ENCODE measurements at regions not wholly inside any gene's neighbourhood (a gene's known extent, or its start where the extent isn't known, plus 50 kb on each side); places are given as distances from the start of the nearest gene placed in this dataset.

DNA sequence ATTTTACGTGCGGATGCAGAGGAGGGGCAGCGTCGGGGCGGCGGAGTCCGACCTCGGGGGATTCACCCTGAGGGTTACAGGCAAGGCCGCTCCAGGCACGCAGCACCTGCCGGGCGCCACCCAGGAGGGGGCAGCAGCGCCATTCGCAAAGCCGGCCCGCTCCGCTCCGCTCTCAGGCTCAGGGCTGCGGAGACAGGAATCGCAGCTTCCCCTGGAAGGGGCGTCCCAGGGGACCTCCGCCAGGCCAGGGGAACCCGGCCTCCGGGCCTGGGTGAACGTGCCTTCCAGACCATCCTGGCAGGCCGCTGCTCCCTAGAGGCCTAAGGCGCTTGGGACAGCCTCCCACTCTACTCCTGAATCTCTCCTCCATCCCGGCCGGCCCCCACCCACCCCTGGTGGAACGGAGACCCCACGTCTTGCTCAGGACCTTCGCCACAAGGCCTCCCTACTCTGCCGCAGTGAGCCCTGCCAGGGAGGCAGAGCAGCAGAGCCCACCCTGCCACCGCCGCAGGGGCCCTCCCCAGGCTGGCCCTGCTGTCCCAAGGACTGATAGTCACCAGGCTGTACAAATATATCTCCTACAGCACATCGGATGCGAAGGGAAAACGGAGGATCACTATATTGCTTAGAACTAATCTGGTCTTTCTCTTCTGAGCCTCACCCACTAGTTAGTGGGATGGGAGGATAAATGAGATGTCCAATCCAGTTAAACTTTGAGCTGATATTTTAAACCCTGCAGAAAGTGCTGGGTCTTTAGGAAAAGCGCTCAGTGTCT, 115.0 kb downstream of the SMIM20 start:
- H3K27me3 Mint-ChIP-seq: peaks cover 7 to 16% of the 10 kb centered on the region in 2 donors
- WGBS (ENCODE audit: insufficient coverage): 20% methylated on average over 35 of the region's 39 CpGs

DNA sequence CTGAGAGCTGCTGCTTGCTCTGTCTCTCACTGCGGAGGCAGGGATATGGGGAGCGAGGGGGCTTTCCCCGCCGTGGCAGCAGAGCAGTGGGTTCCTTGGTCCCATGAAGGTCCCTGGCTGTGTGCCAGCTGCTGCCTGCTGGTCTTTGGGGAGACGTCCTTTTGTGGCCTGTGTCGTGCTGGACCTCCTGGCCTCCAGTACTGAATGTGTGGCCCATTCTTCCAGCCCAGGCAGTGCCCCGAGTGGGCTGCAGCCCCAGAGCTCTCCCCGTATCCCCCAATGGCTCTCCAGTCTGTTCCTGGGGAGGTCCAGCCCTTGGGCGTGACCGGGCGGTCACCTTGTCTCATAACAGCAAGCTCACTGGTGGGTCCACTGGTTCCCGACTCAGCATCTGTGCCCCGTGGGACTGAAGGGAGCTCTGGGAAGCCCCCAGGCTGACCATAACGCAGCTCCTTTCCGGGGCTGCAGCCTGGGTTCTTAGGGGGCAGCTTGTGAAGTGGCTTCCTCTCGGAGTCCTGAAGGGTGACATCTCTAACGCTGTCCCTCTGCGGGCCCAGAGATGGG, 115.6 kb downstream of the SMIM20 start:
- H3K4me3 Mint-ChIP-seq: no peak overlapping the region
- Histone ChIP-seq H3K36me3 (ENCODE audit: control insufficient read depth in 2 of 2, extremely low read depth in 1 of 2, insufficient read depth in 1 of 2, low read length in 1 of 2) (no peaks in the 10 kb centered on the region), H3K4me1 (ENCODE audit: control insufficient read depth in 1 of 2, extremely low read depth in 1 of 2, insufficient read depth in 2 of 2, low read length in 2 of 2) (peaks cover 0 to 9% of the 10 kb centered on the region in 2 experiments), H3K27me3 (replicated peaks in 1 of 2; ENCODE audit: control insufficient read depth in 2 of 2, extremely low read depth in 1 of 2, insufficient read depth in 2 of 2, low read length in 1 of 2) (peaks cover 0 to 18% of the 10 kb centered on the region in 2 experiments), H3K9me3 (no peaks in the 10 kb centered on the region), H3K27ac (ENCODE audit: low read length) (no peak overlapping the region), H3K4me3 (ENCODE audit: control insufficient read depth in 1 of 2, extremely low read depth in 1 of 2, low read length in 1 of 2) (no peak overlapping the region)
- ChIA-PET POLR2A (no interaction called here), CTCF (interaction anchor here (0.6 to 1.0 kb wide), 4 partner anchors 300 to 378 kb away, joined by 3 to 4 read pairs (median 3); no protein-coding TSS in a partner anchor)
- H3K36me3 Mint-ChIP-seq: no peaks in the 10 kb centered on the region
- 71% methylated on average over 14 of the region's 18 CpGs for WGBS (ENCODE audit: insufficient coverage)
- no peak for ATAC-seq (replicated peaks in 1 of 4)
- peaks cover 7 to 14% of the 10 kb centered on the region in 2 donors for H3K27me3 Mint-ChIP-seq
- H3K27ac Mint-ChIP-seq: no peak overlapping the region
- H3K9me3 Mint-ChIP-seq: no peaks in the 10 kb centered on the region
- H3K4me1 Mint-ChIP-seq: peaks cover 0 to 2% (median 0%) of the 10 kb centered on the region in 3 donors
- no peak for DNase-seq

More for the DNA sequence above, 115.0 kb downstream of the SMIM20 start:
- Mint-ChIP-seq H3K9me3 (no peaks in the 10 kb centered on the region), H3K27ac (no peak overlapping the region), H3K4me3 (no peak overlapping the region), H3K36me3 (no peaks in the 10 kb centered on the region), H3K4me1 (peaks cover 0 to 2% (median 0%) of the 10 kb centered on the region in 3 donors)
- Histone ChIP-seq H3K27me3 (replicated peaks in 1 of 2; ENCODE audit: control insufficient read depth in 2 of 2, extremely low read depth in 1 of 2, insufficient read depth in 2 of 2, low read length in 1 of 2) (peaks cover 0 to 18% of the 10 kb centered on the region in 2 experiments), H3K36me3 (ENCODE audit: control insufficient read depth in 2 of 2, extremely low read depth in 1 of 2, insufficient read depth in 1 of 2, low read length in 1 of 2) (no peaks in the 10 kb centered on the region), H3K4me3 (ENCODE audit: control insufficient read depth in 1 of 2, extremely low read depth in 1 of 2, low read length in 1 of 2) (no peak overlapping the region), H3K9me3 (no peaks in the 10 kb centered on the region), H3K27ac (ENCODE audit: low read length) (no peak overlapping the region), H3K4me1 (ENCODE audit: control insufficient read depth in 1 of 2, extremely low read depth in 1 of 2, insufficient read depth in 2 of 2, low read length in 2 of 2) (peaks cover 0 to 9% of the 10 kb centered on the region in 2 experiments)
- ChIA-PET POLR2A (no interaction called here), CTCF (interaction anchor here (1.0 kb wide), 2 partner anchors 378 kb away, joined by 3 to 4 read pairs; no protein-coding TSS in a partner anchor)
- DNase-seq (peak; percentile 2 to 64 (median 35)), ATAC-seq (replicated peaks in 1 of 4) (peak; percentile 73 to 78 (median 74))

DNA sequence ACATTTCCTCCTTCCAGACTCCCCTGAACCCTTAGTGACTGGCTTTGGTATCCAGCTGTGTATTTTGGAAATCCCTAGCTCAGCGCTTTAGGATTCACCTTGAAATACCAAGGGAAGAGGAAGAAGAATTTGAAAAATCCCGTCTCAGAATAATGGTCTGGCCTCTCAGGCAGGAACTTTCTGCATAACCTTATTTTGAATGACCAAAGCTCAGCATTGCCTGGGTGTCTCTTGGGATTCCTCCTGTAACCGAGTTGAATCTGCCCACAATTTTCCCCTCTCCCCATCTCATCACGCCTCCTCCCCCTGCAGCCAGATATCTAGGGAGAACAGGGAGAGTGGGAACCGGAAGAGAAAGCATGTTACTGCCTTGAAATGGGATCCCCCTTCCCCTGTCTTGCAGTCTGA, 116.2 kb downstream of the SMIM20 start:
- Mint-ChIP-seq H3K4me1 (peaks cover 0 to 2% (median 0%) of the 10 kb centered on the region in 3 donors), H3K27me3 (peaks cover 7 to 14% of the 10 kb centered on the region in 2 donors), H3K36me3 (no peaks in the 10 kb centered on the region), H3K27ac (no peak overlapping the region), H3K9me3 (no peaks in the 10 kb centered on the region), H3K4me3 (no peak overlapping the region)
- no peaks in the 10 kb centered on the region for H3K9me3 ChIP-seq
- H3K4me3 ChIP-seq (ENCODE audit: control insufficient read depth in 1 of 2, extremely low read depth in 1 of 2, low read length in 1 of 2): no peak overlapping the region
- H3K27me3 ChIP-seq (replicated peaks in 1 of 2; ENCODE audit: control insufficient read depth in 2 of 2, extremely low read depth in 1 of 2, insufficient read depth in 2 of 2, low read length in 1 of 2): peaks cover 0 to 18% of the 10 kb centered on the region in 2 experiments
- WGBS (ENCODE audit: insufficient coverage): no CpG with 5 or more reads among the region's 5 CpGs
- no peak for ATAC-seq (replicated peaks in 1 of 4)
- DNase-seq: no peak
- no peaks in the 10 kb centered on the region for H3K36me3 ChIP-seq (ENCODE audit: control insufficient read depth in 2 of 2, extremely low read depth in 1 of 2, insufficient read depth in 1 of 2, low read length in 1 of 2)
- CTCF ChIA-PET: interaction anchor here (0.6 to 1.2 kb wide), 4 partner anchors 295 to 377 kb away, joined by 3 to 4 read pairs (median 3); no protein-coding TSS in a partner anchor
- H3K4me1 ChIP-seq (ENCODE audit: control insufficient read depth in 1 of 2, extremely low read depth in 1 of 2, insufficient read depth in 2 of 2, low read length in 2 of 2): peaks cover 0 to 9% of the 10 kb centered on the region in 2 experiments
- no peak overlapping the region for H3K27ac ChIP-seq (ENCODE audit: low read length)
- POLR2A ChIA-PET: interaction anchor here (0.5 to 0.6 kb wide), 3 partner anchors 12 to 149 kb away, joined by 4 to 11 read pairs (median 4); no protein-coding TSS in a partner anchor

DNA sequence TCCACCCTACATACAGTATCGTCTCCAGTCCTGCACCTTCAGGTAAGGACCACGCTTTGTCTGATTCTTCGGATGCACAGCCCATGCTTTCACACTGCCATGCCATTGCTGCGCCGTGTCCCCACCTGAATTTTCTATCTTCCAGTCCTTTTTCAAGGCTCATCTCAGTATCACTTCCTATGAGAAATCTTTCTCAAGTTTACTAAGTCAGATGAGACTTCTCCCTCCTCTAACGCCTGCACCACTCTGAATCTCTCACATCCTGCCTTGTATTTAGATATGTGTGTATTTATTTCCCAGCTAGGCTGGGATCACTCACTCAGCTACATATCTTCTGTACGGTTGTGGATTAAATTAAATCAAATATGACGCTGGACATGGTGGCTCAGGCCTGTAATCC, 116.8 kb downstream of the SMIM20 start:
- Histone ChIP-seq H3K36me3 (ENCODE audit: control insufficient read depth in 2 of 2, extremely low read depth in 1 of 2, insufficient read depth in 1 of 2, low read length in 1 of 2) (no peaks in the 10 kb centered on the region), H3K27me3 (replicated peaks in 1 of 2; ENCODE audit: control insufficient read depth in 2 of 2, extremely low read depth in 1 of 2, insufficient read depth in 2 of 2, low read length in 1 of 2) (peaks cover 0 to 18% of the 10 kb centered on the region in 2 experiments), H3K27ac (ENCODE audit: low read length) (no peak overlapping the region), H3K9me3 (no peaks in the 10 kb centered on the region), H3K4me1 (ENCODE audit: control insufficient read depth in 1 of 2, extremely low read depth in 1 of 2, insufficient read depth in 2 of 2, low read length in 2 of 2) (peaks cover 0 to 9% of the 10 kb centered on the region in 2 experiments), H3K4me3 (ENCODE audit: control insufficient read depth in 1 of 2, extremely low read depth in 1 of 2, low read length in 1 of 2) (no peak overlapping the region)
- peaks cover 0 to 2% (median 0%) of the 10 kb centered on the region in 3 donors for H3K4me1 Mint-ChIP-seq
- POLR2A ChIA-PET: interaction anchor here in 1 of 2 donors (0.6 kb wide), 2 partner anchors 11 to 23 kb away, joined by 4 to 11 read pairs; no protein-coding TSS in a partner anchor
- H3K27me3 Mint-ChIP-seq: peaks cover 7 to 14% of the 10 kb centered on the region in 2 donors
- H3K36me3 Mint-ChIP-seq: no peaks in the 10 kb centered on the region
- ATAC-seq (replicated peaks in 1 of 4) (no peak), DNase-seq (no peak)
- WGBS (ENCODE audit: insufficient coverage): 90% methylated on average over 3 of the region's 8 CpGs
- CTCF ChIA-PET: interaction anchor here (0.7 to 1.2 kb wide), 4 partner anchors 226 to 380 kb away, joined by 3 read pairs; no protein-coding TSS in a partner anchor
- H3K4me3 Mint-ChIP-seq: no peak overlapping the region
- no peaks in the 10 kb centered on the region for H3K9me3 Mint-ChIP-seq
- H3K27ac Mint-ChIP-seq: no peak overlapping the region

DNA sequence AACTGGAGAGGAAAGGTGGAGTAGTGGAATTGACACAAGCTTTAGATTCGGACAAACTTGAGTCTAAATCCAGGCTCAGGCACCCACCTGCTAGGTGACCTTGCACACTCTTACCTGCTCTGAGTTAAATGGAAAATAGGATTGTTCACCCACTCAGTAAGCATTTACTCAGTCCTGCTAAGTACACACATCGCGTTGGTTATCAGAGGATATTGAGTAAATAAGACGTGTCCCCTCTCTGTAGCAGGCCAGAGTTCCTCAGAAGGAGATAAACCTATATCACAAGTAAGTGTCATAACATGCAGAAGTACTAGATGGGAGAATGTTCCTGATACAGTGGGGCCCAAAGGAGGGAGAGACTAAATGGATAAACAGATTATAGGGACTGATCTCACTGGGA, 117.7 kb downstream of the SMIM20 start:
- ChIA-PET CTCF (interaction anchor here in 1 of 2 donors (0.7 kb wide), 1 partner anchor 227 kb away, joined by 3 read pairs; no protein-coding TSS in a partner anchor), POLR2A (interaction anchor here in 1 of 2 donors (0.7 kb wide), 1 partner anchor 133 kb away, joined by 3 read pairs; no protein-coding TSS in a partner anchor)
- Mint-ChIP-seq H3K27ac (no peak overlapping the region), H3K9me3 (no peaks in the 10 kb centered on the region), H3K4me3 (no peak overlapping the region), H3K36me3 (no peaks in the 10 kb centered on the region), H3K4me1 (peaks cover 0 to 2% (median 0%) of the 10 kb centered on the region in 3 donors), H3K27me3 (peaks cover 5 to 12% of the 10 kb centered on the region in 2 donors)
- 80% methylated on average over 1 of the region's 4 CpGs for WGBS (ENCODE audit: insufficient coverage)
- Histone ChIP-seq H3K9me3 (no peaks in the 10 kb centered on the region), H3K27me3 (replicated peaks in 1 of 2; ENCODE audit: control insufficient read depth in 2 of 2, extremely low read depth in 1 of 2, insufficient read depth in 2 of 2, low read length in 1 of 2) (peaks cover 0 to 18% of the 10 kb centered on the region in 2 experiments), H3K36me3 (ENCODE audit: control insufficient read depth in 2 of 2, extremely low read depth in 1 of 2, insufficient read depth in 1 of 2, low read length in 1 of 2) (no peaks in the 10 kb centered on the region), H3K4me1 (ENCODE audit: control insufficient read depth in 1 of 2, extremely low read depth in 1 of 2, insufficient read depth in 2 of 2, low read length in 2 of 2) (peaks cover 0 to 9% of the 10 kb centered on the region in 2 experiments), H3K27ac (ENCODE audit: low read length) (no peak overlapping the region), H3K4me3 (ENCODE audit: control insufficient read depth in 1 of 2, extremely low read depth in 1 of 2, low read length in 1 of 2) (no peak overlapping the region)
- no peak for ATAC-seq (replicated peaks in 1 of 4)
- no peak for DNase-seq

DNA sequence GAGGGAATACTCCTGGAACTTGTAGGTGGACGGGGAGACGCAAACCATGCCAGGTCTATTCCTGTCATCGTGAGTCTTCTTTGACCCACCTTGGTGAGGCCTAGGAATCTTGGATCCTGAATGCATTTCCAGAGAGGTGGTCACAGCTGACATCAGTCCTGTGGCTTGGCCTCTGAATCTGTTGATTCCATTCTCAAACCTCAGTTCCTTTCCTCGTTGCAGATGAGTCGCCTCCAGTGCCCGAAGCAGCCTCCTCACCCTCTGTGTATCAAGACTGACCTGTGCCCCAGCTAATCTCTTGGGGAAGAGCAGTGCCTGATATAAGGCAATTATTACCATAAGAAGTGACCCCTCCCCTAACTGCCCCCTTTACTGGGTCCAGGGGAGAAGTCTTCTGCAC, 118.1 kb downstream of the SMIM20 start:
- DNase-seq (no peak), ATAC-seq (replicated peaks in 1 of 4) (no peak)
- WGBS (ENCODE audit: insufficient coverage): 79% methylated on average over 4 of the region's 6 CpGs
- H3K27me3 ChIP-seq (replicated peaks in 1 of 2; ENCODE audit: control insufficient read depth in 2 of 2, extremely low read depth in 1 of 2, insufficient read depth in 2 of 2, low read length in 1 of 2): peaks cover 0 to 18% of the 10 kb centered on the region in 2 experiments
- no peak overlapping the region for H3K27ac ChIP-seq (ENCODE audit: low read length)
- no peak overlapping the region for H3K4me3 Mint-ChIP-seq
- no peaks in the 10 kb centered on the region for H3K36me3 Mint-ChIP-seq
- no peak overlapping the region for H3K4me3 ChIP-seq (ENCODE audit: control insufficient read depth in 1 of 2, extremely low read depth in 1 of 2, low read length in 1 of 2)
- H3K9me3 Mint-ChIP-seq: no peaks in the 10 kb centered on the region
- H3K9me3 ChIP-seq: no peaks in the 10 kb centered on the region
- ChIA-PET CTCF (no interaction called here), POLR2A (no interaction called here)
- peaks cover 3 to 8% of the 10 kb centered on the region in 2 donors for H3K27me3 Mint-ChIP-seq
- no peaks in the 10 kb centered on the region for H3K36me3 ChIP-seq (ENCODE audit: control insufficient read depth in 2 of 2, extremely low read depth in 1 of 2, insufficient read depth in 1 of 2, low read length in 1 of 2)
- no peak overlapping the region for H3K27ac Mint-ChIP-seq
- H3K4me1 Mint-ChIP-seq: peaks cover 0 to 2% (median 0%) of the 10 kb centered on the region in 3 donors
- peaks cover 0 to 9% of the 10 kb centered on the region in 2 experiments for H3K4me1 ChIP-seq (ENCODE audit: control insufficient read depth in 1 of 2, extremely low read depth in 1 of 2, insufficient read depth in 2 of 2, low read length in 2 of 2)
